HG02970 (cell line): ENCODE measurements at regions not wholly inside any gene's neighbourhood (a gene's known extent, or its start where the extent isn't known, plus 50 kb on each side); places are given as distances from the start of the nearest gene placed in this dataset.

ENCODE experiments used
- ATAC-seq: cut with Tn5 transposase; IDR thresholded peaks from one replicate; pipeline ENCODE4 v1.9.1; 2021; ENCODE audit warnings: mild to moderate bottlenecking, moderate library complexity, moderate number of reproducible peaks; ENCODE audit not compliant: unreplicated experiment, low FRiP score

GRCh38 chr18:39780774-39781173, 2174.3 kb upstream of the PIK3C3 start:
- no peak for ATAC-seq

GRCh38 chr18:39779926-39780325, 2175.1 kb upstream of the PIK3C3 start:
- ATAC-seq: no peak

- ATAC-seq: no peak
Observed at GRCh38 chr18:39776766-39777165, 2178.3 kb upstream of the PIK3C3 start.

- ATAC-seq: no peak
Observed at GRCh38 chr18:39774957-39775598, 2180.0 kb upstream of the PIK3C3 start.

- no peak for ATAC-seq
Observed at GRCh38 chr18:39773646-39774045, 2181.4 kb upstream of the PIK3C3 start.

GRCh38 chr18:39772155-39772919, 2182.7 kb upstream of the PIK3C3 start:
- ATAC-seq: no peak

- no peak for ATAC-seq
Observed at GRCh38 chr18:39770399-39770798, 2184.6 kb upstream of the PIK3C3 start.

- ATAC-seq: no peak
Observed at GRCh38 chr18:39764873-39765272, 2190.2 kb upstream of the PIK3C3 start.

GRCh38 chr18:39761273-39761672, 2193.8 kb upstream of the PIK3C3 start:
- no peak for ATAC-seq

GRCh38 chr18:39759926-39760325, 2194.3 kb upstream of the CELF4 start:
- ATAC-seq: no peak

- no peak for ATAC-seq
Observed at GRCh38 chr18:39753178-39753577, 2187.6 kb upstream of the CELF4 start.

GRCh38 chr18:39752351-39752750, 2186.8 kb upstream of the CELF4 start:
- no peak for ATAC-seq

GRCh38 chr18:39751921-39752320, 2186.3 kb upstream of the CELF4 start:
- ATAC-seq: no peak

GRCh38 chr18:39751161-39751560, 2185.6 kb upstream of the CELF4 start:
- ATAC-seq: no peak

GRCh38 chr18:39749154-39749553, 2183.6 kb upstream of the CELF4 start:
- ATAC-seq: no peak

- no peak for ATAC-seq
Observed at GRCh38 chr18:39748727-39749126, 2183.1 kb upstream of the CELF4 start.

- no peak for ATAC-seq
Observed at GRCh38 chr18:39746201-39746600, 2180.6 kb upstream of the CELF4 start.

- ATAC-seq: no peak
Observed at GRCh38 chr18:39743463-39743862, 2177.9 kb upstream of the CELF4 start.

GRCh38 chr18:39741755-39742466, 2176.3 kb upstream of the CELF4 start:
- ATAC-seq: no peak

- no peak for ATAC-seq
Observed at GRCh38 chr18:39737869-39738268, 2172.3 kb upstream of the CELF4 start.

GRCh38 chr18:39732918-39733317, 2167.3 kb upstream of the CELF4 start:
- ATAC-seq: no peak
